Ishikawa (cell line): ENCODE measurements at regions not wholly inside any gene's neighbourhood (a gene's known extent, or its start where the extent isn't known, plus 50 kb on each side); places are given as distances from the start of the nearest gene placed in this dataset.

Source experiments
- CEBPB ChIP-seq: IDR thresholded peaks from 2 replicates; pipeline ENCODE4 v1.6.1; 2012
- CREB1 ChIP-seq: IDR thresholded peaks from 2 replicates; pipeline ENCODE4 v1.6.1; 2012; ENCODE audit warnings: low read depth
- EGR1 ChIP-seq: IDR thresholded peaks from 2 replicates; pipeline ENCODE4 v1.6.1; 2012
- EP300 ChIP-seq: IDR thresholded peaks from 2 replicates; pipeline ENCODE4 v1.6.1; 2012; ENCODE audit warnings: borderline replicate concordance
- FOXM1 ChIP-seq: IDR thresholded peaks from 2 replicates; pipeline ENCODE4 v1.6.1; 2012; ENCODE audit warnings: low read depth, borderline replicate concordance
- NFIC ChIP-seq: IDR thresholded peaks from 2 replicates; pipeline ENCODE4 v1.6.1; 2012
- RAD21 ChIP-seq: IDR thresholded peaks from 2 replicates; pipeline ENCODE4 v1.6.1; 2012; ENCODE audit warnings: low read depth
- TAF1 ChIP-seq: IDR thresholded peaks from 2 replicates; pipeline ENCODE4 v1.6.1; 2012; ENCODE audit warnings: low read depth, mild to moderate bottlenecking
- TCF12 ChIP-seq: IDR thresholded peaks from 2 replicates; pipeline ENCODE4 v1.6.1; 2012; ENCODE audit warnings: low read depth
- TEAD4 ChIP-seq: IDR thresholded peaks from 2 replicates; pipeline ENCODE4 v1.6.1; 2012
- YY1 ChIP-seq: IDR thresholded peaks from 2 replicates; pipeline ENCODE4 v1.6.1; 2012; ENCODE audit warnings: low read depth
- ZBTB7A ChIP-seq: IDR thresholded peaks from 2 replicates; pipeline ENCODE4 v1.6.1; 2012; ENCODE audit warnings: low read depth
- TF ChIP-seq, protein P1 (sequence below): IDR thresholded peaks from 2 replicates; pipeline ENCODE4 v1.6.1; 2012
- TF ChIP-seq, protein P2 (sequence below): IDR thresholded peaks from 2 replicates; pipeline ENCODE4 v1.6.1; 2012; ENCODE audit warnings: low read depth, mild to moderate bottlenecking
- TF ChIP-seq, protein P3 (sequence below): IDR thresholded peaks from 2 replicates; pipeline ENCODE4 v1.6.1; 2012

DNA sequence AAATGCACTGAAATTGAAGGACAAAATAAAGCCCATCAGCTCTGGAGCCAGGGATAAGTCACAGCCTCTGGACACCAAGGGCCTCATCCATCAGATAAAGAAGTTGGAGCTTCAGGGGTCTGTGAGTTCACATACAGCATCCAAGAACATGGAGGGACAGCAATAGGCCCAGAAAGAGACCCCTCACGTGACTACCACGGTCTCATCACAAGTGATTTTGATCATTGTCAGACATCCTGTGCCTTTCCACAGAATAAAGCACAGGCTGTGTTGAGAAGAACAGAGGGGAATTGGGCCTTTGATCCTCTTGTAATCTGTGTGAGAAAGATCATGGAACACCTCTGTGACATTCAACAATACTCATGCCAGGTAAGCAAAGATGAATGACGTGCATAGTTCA lies 65.2 kb upstream of the CTAGE1 start:
- TF ChIP-seq CREB1 (no peak), NFIC (no peak), CEBPB (no peak), TEAD4 (no peak)

DNA sequence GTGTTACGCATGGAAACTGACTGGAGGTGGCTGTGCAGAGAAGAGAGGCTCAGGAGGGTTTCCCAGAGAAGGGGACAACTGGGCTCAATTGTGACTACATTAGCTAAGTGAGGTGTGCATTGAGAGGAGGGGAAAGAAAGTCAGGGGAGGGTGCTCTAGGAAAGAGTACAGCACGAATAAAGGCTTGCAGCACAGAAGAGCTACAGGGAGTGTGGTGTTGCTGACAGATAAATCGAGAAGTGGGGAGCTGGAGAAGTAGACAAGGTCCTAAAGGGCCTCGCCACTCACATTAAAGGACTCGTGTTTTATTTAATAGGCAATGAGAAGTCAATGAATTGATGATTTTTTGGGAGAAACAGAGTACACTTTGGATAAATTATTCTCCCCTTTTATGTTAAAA lies 65.7 kb upstream of the CTAGE1 start:
- TF ChIP-seq CREB1 (no peak), ZBTB7A (no peak), TAF1 (no peak), YY1 (no peak), TCF12 (no peak), NFIC (no peak), EGR1 (no peak), EP300 (no peak), TEAD4 (no peak), RAD21 (no peak), FOXM1 (no peak), CEBPB (no peak)
- TF ChIP-seq, protein P1, sequence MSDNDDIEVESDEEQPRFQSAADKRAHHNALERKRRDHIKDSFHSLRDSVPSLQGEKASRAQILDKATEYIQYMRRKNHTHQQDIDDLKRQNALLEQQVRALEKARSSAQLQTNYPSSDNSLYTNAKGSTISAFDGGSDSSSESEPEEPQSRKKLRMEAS, result no peak
- TF ChIP-seq, protein P2, sequence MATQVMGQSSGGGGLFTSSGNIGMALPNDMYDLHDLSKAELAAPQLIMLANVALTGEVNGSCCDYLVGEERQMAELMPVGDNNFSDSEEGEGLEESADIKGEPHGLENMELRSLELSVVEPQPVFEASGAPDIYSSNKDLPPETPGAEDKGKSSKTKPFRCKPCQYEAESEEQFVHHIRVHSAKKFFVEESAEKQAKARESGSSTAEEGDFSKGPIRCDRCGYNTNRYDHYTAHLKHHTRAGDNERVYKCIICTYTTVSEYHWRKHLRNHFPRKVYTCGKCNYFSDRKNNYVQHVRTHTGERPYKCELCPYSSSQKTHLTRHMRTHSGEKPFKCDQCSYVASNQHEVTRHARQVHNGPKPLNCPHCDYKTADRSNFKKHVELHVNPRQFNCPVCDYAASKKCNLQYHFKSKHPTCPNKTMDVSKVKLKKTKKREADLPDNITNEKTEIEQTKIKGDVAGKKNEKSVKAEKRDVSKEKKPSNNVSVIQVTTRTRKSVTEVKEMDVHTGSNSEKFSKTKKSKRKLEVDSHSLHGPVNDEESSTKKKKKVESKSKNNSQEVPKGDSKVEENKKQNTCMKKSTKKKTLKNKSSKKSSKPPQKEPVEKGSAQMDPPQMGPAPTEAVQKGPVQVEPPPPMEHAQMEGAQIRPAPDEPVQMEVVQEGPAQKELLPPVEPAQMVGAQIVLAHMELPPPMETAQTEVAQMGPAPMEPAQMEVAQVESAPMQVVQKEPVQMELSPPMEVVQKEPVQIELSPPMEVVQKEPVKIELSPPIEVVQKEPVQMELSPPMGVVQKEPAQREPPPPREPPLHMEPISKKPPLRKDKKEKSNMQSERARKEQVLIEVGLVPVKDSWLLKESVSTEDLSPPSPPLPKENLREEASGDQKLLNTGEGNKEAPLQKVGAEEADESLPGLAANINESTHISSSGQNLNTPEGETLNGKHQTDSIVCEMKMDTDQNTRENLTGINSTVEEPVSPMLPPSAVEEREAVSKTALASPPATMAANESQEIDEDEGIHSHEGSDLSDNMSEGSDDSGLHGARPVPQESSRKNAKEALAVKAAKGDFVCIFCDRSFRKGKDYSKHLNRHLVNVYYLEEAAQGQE, result no peak
- TF ChIP-seq, protein P3, sequence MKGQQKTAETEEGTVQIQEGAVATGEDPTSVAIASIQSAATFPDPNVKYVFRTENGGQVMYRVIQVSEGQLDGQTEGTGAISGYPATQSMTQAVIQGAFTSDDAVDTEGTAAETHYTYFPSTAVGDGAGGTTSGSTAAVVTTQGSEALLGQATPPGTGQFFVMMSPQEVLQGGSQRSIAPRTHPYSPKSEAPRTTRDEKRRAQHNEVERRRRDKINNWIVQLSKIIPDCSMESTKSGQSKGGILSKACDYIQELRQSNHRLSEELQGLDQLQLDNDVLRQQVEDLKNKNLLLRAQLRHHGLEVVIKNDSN, result no peak

DNA sequence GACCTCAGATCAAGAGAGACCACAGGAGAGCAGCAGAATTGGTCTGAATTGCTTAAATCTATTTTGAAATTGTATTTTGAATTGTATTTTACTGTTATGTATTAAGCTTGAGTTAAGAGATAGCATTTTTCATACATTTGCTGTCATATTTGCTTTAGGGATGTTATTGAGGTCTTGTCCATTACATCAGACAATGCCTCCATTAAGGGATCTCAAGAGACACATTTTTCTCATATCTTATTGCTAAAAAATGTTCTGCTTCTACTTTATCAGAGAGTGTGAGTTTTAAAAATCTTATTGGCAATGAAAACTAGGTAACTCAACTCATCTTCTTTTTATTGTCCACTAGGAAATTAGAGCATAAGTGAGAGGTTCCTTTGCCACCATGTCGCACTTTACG lies 66.8 kb upstream of the CTAGE1 start:
- TF ChIP-seq ZBTB7A (no peak), FOXM1 (no peak), RAD21 (no peak), CEBPB (no peak), NFIC (no peak), YY1 (no peak), EGR1 (no peak)
- TF ChIP-seq, protein P3, result no peak
- TF ChIP-seq, protein P1, result no peak

DNA sequence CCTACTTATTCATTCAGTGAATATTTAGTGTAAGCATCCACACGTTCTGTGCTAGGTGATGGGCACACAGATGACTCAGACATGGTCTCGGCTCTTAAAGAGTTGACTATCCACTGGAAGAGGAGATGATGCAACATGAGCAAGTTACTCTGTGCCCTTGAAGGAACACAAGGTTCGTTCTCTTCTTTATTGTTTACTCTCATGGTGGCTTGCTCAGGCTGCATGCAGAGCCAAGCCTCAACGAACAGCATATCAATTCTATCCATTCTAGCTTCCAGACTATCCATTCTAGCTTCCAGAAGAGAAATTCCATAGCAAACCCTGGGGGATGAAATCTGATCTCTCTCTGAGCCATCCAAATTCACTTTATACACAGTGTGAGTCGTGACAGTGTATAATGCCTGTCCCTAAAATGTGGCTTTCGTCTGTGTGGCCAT lies 68.1 kb upstream of the CTAGE1 start:
- no peak for TF ChIP-seq NFIC
- TF ChIP-seq RAD21, result no peak
- TF ChIP-seq, protein P3, result no peak
- TF ChIP-seq EP300, result no peak
- TF ChIP-seq CEBPB, result no peak
- TF ChIP-seq FOXM1, result no peak
- TF ChIP-seq TAF1, result no peak
- no peak for TF ChIP-seq TCF12
- no peak for TF ChIP-seq EGR1
- TF ChIP-seq ZBTB7A, result no peak

DNA sequence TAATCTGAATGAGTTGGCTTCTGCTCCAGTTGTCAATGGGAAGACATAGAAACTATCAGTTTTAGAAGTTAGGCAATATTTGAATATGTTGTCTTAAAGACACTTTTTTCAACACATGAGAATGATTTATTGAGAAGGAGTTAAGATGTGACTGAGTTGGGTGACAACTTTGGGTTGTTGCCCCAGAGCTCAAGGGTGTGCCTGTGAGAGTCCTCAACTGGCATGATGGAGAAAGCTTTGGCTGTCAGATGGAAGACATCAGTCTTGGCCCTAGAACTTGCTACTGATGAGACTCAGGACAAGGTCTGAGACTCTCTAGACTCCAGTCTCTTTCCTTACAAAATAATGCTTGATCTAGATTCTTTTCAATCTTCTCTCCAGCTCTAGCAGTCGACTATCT lies 69.0 kb upstream of the CTAGE1 start:
- TF ChIP-seq RAD21 (no peak), EP300 (no peak), TAF1 (no peak), TCF12 (no peak), CREB1 (no peak), YY1 (no peak), NFIC (no peak), ZBTB7A (no peak), FOXM1 (no peak), TEAD4 (no peak), EGR1 (no peak), CEBPB (no peak)
- TF ChIP-seq, protein P3, result no peak
- TF ChIP-seq, protein P2, result no peak
- TF ChIP-seq, protein P1, result no peak
